Dendritic cell treated with granulocyte-macrophage colony-stimulating factor and Interleukin-4, amounts not matched to agents 40 ng/mL and 50 ng/mL, for 4 days (primary cell): ENCODE measurements at regions not wholly inside any gene's neighbourhood (a gene's known extent, or its start where the extent isn't known, plus 50 kb on each side); places are given as distances from the start of the nearest gene placed in this dataset.

Experiments
- H3K27ac Mint-ChIP-seq: one replicate; pipeline ENCODE4 v1.8.0; 2022; ENCODE audit warnings: mild to moderate bottlenecking, mixed read lengths
- H3K27me3 Mint-ChIP-seq: one replicate; pipeline ENCODE4 v1.8.0; 2022; ENCODE audit warnings: mild to moderate bottlenecking, mixed read lengths
- H3K36me3 Mint-ChIP-seq: one replicate; pipeline ENCODE4 v1.8.0; 2022; ENCODE audit warnings: low read depth, mixed read lengths
- H3K4me1 Mint-ChIP-seq: one replicate; pipeline ENCODE4 v1.8.0; 2022; ENCODE audit warnings: low read depth, mixed read lengths
- H3K4me3 Mint-ChIP-seq: one replicate; pipeline ENCODE4 v1.8.0; 2022; ENCODE audit warnings: mild to moderate bottlenecking, moderate library complexity, mixed read lengths
- H3K9me3 Mint-ChIP-seq: one replicate; pipeline ENCODE4 v1.8.0; 2022; ENCODE audit warnings: mixed read lengths
- intact Hi-C: fragments of 100-400 bp; cut with micrococcal nuclease; formaldehyde crosslinking; loops from one replicate; pipeline ENCODE4 v1.15.0; 2022

GRCh38 chr16:31695667-31696066 lies 168.0 kb downstream of the AHSP start:
- no peak overlapping the region for H3K4me3 Mint-ChIP-seq
- intact Hi-C loops, result loop anchor here (5.0 kb wide), 1 partner anchor 172 kb away; no protein-coding TSS in a partner anchor
- H3K36me3 Mint-ChIP-seq, result no peaks in the 10 kb centered on the region
- peaks cover 10% of the 10 kb centered on the region for H3K4me1 Mint-ChIP-seq
- no peak overlapping the region for H3K27ac Mint-ChIP-seq
- H3K27me3 Mint-ChIP-seq, result peaks cover 27% of the 10 kb centered on the region
- H3K9me3 Mint-ChIP-seq, result peaks cover 10% of the 10 kb centered on the region

GRCh38 chr16:31696968-31697743 lies 169.5 kb downstream of the AHSP start:
- no peak overlapping the region for H3K4me3 Mint-ChIP-seq

DNA sequence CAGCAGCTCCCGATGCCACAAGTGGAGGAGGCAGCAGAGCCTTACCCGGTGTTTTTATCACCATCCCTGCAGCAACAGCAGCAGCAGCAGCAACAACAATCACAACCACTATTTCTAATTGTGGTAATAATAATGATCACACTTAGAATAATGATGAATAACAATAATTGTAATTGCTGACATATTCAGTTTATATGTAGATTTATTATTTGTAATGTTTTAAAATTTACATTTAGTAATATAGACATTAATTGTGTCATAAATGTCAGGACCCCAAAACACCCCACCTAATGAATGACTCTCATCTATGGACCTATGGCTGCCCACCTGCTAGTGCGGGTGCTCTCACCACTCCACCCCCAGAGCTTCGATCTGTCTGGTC lies 170.0 kb downstream of the AHSP start:
- H3K4me1 Mint-ChIP-seq, result peaks cover 28% of the 10 kb centered on the region
- H3K9me3 Mint-ChIP-seq, result no peaks in the 10 kb centered on the region
- H3K27ac Mint-ChIP-seq, result no peak overlapping the region
- H3K27me3 Mint-ChIP-seq, result peaks cover 46% of the 10 kb centered on the region
- H3K4me3 Mint-ChIP-seq, result no peak overlapping the region
- intact Hi-C loops, result loop anchor here (5.0 kb wide), 1 partner anchor 170 kb away; no protein-coding TSS in a partner anchor
- no peaks in the 10 kb centered on the region for H3K36me3 Mint-ChIP-seq

More at GRCh38 chr16:31696968-31697743, 169.5 kb downstream of the AHSP start:
- intact Hi-C loops, result loop anchor here (5.0 kb wide), 1 partner anchor 170 kb away; no protein-coding TSS in a partner anchor
- peaks cover 40% of the 10 kb centered on the region for H3K27me3 Mint-ChIP-seq
- no peaks in the 10 kb centered on the region for H3K9me3 Mint-ChIP-seq
- H3K4me1 Mint-ChIP-seq, result peaks cover 23% of the 10 kb centered on the region
- H3K36me3 Mint-ChIP-seq, result no peaks in the 10 kb centered on the region
- no peak overlapping the region for H3K27ac Mint-ChIP-seq

- Mint-ChIP-seq H3K27me3 (peaks cover 56% of the 10 kb centered on the region), H3K9me3 (no peaks in the 10 kb centered on the region), H3K36me3 (no peaks in the 10 kb centered on the region), H3K4me3 (no peak overlapping the region), H3K27ac (no peak overlapping the region), H3K4me1 (peaks cover 28% of the 10 kb centered on the region)
- intact Hi-C loops, result loop anchor here (5.0 kb wide), 1 partner anchor 168 kb away; no protein-coding TSS in a partner anchor
Measured at GRCh38 chr16:31698901-31699300, 171.2 kb downstream of the AHSP start.

GRCh38 chr16:31699601-31700000 lies 171.9 kb downstream of the AHSP start:
- peaks cover 58% of the 10 kb centered on the region for H3K27me3 Mint-ChIP-seq
- H3K9me3 Mint-ChIP-seq, result no peaks in the 10 kb centered on the region
- H3K27ac Mint-ChIP-seq, result no peak overlapping the region
- H3K4me3 Mint-ChIP-seq, result no peak overlapping the region
- intact Hi-C loops, result loop anchor here (5.0 kb wide), 1 partner anchor 168 kb away; no protein-coding TSS in a partner anchor
- peaks cover 28% of the 10 kb centered on the region for H3K4me1 Mint-ChIP-seq
- no peaks in the 10 kb centered on the region for H3K36me3 Mint-ChIP-seq

DNA sequence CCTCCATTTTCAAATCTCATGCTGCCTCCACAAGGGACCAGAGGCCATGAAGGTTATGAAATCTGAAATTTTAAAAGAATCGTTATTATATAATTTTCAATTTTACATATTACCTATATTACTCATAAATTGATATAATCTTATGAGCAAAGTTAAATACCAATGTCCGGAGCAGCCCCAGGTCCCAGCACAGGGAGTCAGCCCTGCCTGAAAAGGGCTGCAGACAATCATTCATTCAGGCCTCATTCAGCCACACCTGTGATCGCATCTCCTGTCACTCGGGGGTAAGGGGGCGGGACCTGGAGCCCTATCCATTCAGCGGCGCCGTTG lies 172.5 kb downstream of the AHSP start:
- Mint-ChIP-seq H3K4me3 (peak overlapping the region; percentile 71), H3K9me3 (no peaks in the 10 kb centered on the region), H3K4me1 (peaks cover 28% of the 10 kb centered on the region), H3K36me3 (no peaks in the 10 kb centered on the region), H3K27me3 (peaks cover 58% of the 10 kb centered on the region), H3K27ac (peak overlapping the region; percentile 56)
- intact Hi-C loops, result no loop called here

GRCh38 chr16:31700530-31701388 lies 172.8 kb upstream of the ZNF267 start:
- Mint-ChIP-seq H3K27me3 (peaks cover 58% of the 10 kb centered on the region), H3K4me1 (peaks cover 28% of the 10 kb centered on the region), H3K36me3 (no peaks in the 10 kb centered on the region), H3K4me3 (peak overlapping the region; percentile 71), H3K9me3 (no peaks in the 10 kb centered on the region), H3K27ac (peak overlapping the region; percentile 56)
- intact Hi-C loops, result no loop called here

DNA sequence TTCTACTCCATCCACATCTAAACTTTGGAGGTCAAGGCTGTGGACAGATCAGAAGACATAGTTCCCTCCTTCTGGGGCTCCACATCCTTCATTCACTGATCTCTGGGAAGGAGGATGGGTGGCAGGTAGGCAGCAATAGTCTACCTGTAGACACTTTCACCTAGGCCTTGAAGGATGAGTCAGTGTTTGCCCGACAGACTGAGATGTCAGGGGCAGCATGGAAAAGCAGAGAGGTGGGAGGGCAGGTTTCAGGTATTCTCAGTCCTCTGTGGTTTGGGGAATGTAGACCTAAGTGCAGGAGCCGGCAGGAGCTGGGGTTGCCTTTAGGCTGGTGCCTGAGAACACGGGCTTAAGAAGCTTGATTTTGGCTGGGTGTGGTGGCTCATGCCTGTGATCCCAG lies 171.9 kb upstream of the ZNF267 start:
- H3K9me3 Mint-ChIP-seq, result no peaks in the 10 kb centered on the region
- intact Hi-C loops, result no loop called here

DNA sequence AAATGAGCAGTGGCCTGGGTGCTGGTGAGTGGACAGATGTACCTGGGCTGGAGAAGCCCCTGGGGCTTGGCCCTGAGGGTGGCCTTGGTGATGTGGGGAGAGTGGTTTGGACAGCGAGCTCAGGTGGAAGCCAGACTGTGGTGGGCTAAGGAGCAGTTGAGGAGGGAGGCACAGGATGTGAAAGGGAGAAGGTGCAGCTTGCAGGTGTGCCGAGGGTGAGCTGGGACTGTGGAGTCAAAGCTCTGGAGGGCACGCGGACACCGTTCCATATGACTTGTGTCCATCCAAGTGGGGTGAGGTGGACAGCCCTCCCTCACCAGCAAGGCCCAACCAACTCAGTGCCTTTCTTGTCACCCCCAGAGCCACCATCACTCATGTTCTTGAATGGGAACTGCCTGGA lies 170.8 kb upstream of the ZNF267 start:
- Mint-ChIP-seq H3K36me3 (no peaks in the 10 kb centered on the region), H3K27me3 (peaks cover 53% of the 10 kb centered on the region), H3K4me1 (peaks cover 23% of the 10 kb centered on the region), H3K27ac (no peak overlapping the region), H3K4me3 (no peak overlapping the region), H3K9me3 (no peaks in the 10 kb centered on the region)
- intact Hi-C loops, result no loop called here

More for the DNA sequence above, 171.9 kb upstream of the ZNF267 start:
- Mint-ChIP-seq H3K4me1 (peaks cover 28% of the 10 kb centered on the region), H3K4me3 (no peak overlapping the region), H3K36me3 (no peaks in the 10 kb centered on the region), H3K27me3 (peaks cover 58% of the 10 kb centered on the region), H3K27ac (peak overlapping the region; percentile 56)

- Mint-ChIP-seq H3K4me1 (peaks cover 23% of the 10 kb centered on the region), H3K27ac (no peak overlapping the region), H3K9me3 (no peaks in the 10 kb centered on the region), H3K4me3 (no peak overlapping the region), H3K36me3 (no peaks in the 10 kb centered on the region), H3K27me3 (peaks cover 48% of the 10 kb centered on the region)
- intact Hi-C loops, result no loop called here
Measured at GRCh38 chr16:31703526-31704128, 170.0 kb upstream of the ZNF267 start.

- H3K9me3 Mint-ChIP-seq, result no peaks in the 10 kb centered on the region
- H3K4me1 Mint-ChIP-seq, result peaks cover 23% of the 10 kb centered on the region
- H3K27me3 Mint-ChIP-seq, result peaks cover 44% of the 10 kb centered on the region
- H3K27ac Mint-ChIP-seq, result no peak overlapping the region
- H3K4me3 Mint-ChIP-seq, result no peak overlapping the region
- H3K36me3 Mint-ChIP-seq, result no peaks in the 10 kb centered on the region
- intact Hi-C loops, result no loop called here
Measured at GRCh38 chr16:31704138-31704537, 169.5 kb upstream of the ZNF267 start.

GRCh38 chr16:31705371-31705770 lies 168.2 kb upstream of the ZNF267 start:
- Mint-ChIP-seq H3K27me3 (peaks cover 33% of the 10 kb centered on the region), H3K4me3 (no peak overlapping the region), H3K4me1 (peaks cover 21% of the 10 kb centered on the region), H3K27ac (no peak overlapping the region), H3K36me3 (no peaks in the 10 kb centered on the region), H3K9me3 (no peaks in the 10 kb centered on the region)
- intact Hi-C loops, result no loop called here

- Mint-ChIP-seq H3K9me3 (no peaks in the 10 kb centered on the region), H3K36me3 (no peaks in the 10 kb centered on the region), H3K27ac (no peak overlapping the region), H3K27me3 (peaks cover 26% of the 10 kb centered on the region), H3K4me3 (no peak overlapping the region), H3K4me1 (peaks cover 12% of the 10 kb centered on the region)
- intact Hi-C loops, result no loop called here
Measured at GRCh38 chr16:31706318-31706717, 167.3 kb upstream of the ZNF267 start.

GRCh38 chr16:31706925-31707324 lies 166.7 kb upstream of the ZNF267 start:
- Mint-ChIP-seq H3K27ac (no peak overlapping the region), H3K36me3 (no peaks in the 10 kb centered on the region), H3K4me1 (peaks cover 6% of the 10 kb centered on the region), H3K4me3 (no peak overlapping the region), H3K9me3 (peaks cover 3% of the 10 kb centered on the region), H3K27me3 (peaks cover 22% of the 10 kb centered on the region)
- intact Hi-C loops, result no loop called here
